Neural cell (in vitro differentiated cells): ENCODE measurements at regions not wholly inside any gene's neighbourhood (a gene's known extent, or its start where the extent isn't known, plus 50 kb on each side); places are given as distances from the start of the nearest gene placed in this dataset.

Source experiments
- EP300 ChIP-seq: fragments of 450-650 bp; conservative IDR thresholded peaks from 2 replicates; pipeline ENCODE4 v1.6.1; 2014; ENCODE audit warnings: antibody characterized with exemption, mild to moderate bottlenecking, moderate library complexity; ENCODE audit not compliant: poor library complexity, severe bottlenecking
- EZH2 ChIP-seq: fragments of 200-600, 300-800 bp; shearing (Covaris generic), sonication (generic); IDR thresholded peaks from 2 replicates; pipeline ENCODE4 v1.6.1; 2014; ENCODE audit warnings: antibody characterized with exemption, low read length, borderline replicate concordance, mild to moderate bottlenecking; ENCODE audit not compliant: insufficient read depth, poor library complexity, severe bottlenecking
- MXI1 ChIP-seq: fragments of 450-650 bp; conservative IDR thresholded peaks from 2 replicates; pipeline ENCODE4 v1.6.1; 2014; ENCODE audit warnings: antibody characterized with exemption, mild to moderate bottlenecking; ENCODE audit not compliant: poor library complexity, severe bottlenecking
- POLR2AphosphoS5 ChIP-seq: IDR thresholded peaks from 2 replicates; pipeline ENCODE4 v1.6.1; 2012
- SMC3 ChIP-seq: fragments of 450-650 bp; conservative IDR thresholded peaks from 2 replicates; pipeline ENCODE4 v1.6.1; 2014; ENCODE audit warnings: antibody characterized with exemption, mild to moderate bottlenecking, moderate library complexity; ENCODE audit not compliant: poor library complexity
- TAF1 ChIP-seq: IDR thresholded peaks from 2 replicates; pipeline ENCODE4 v1.6.1; 2012; ENCODE audit warnings: low read depth
- TF ChIP-seq, protein P1 (sequence below): fragments of 450-650 bp; IDR thresholded peaks from 2 replicates; pipeline ENCODE4 v1.5.1; 2014; ENCODE audit warnings: antibody characterized with exemption, mild to moderate bottlenecking, moderate library complexity; ENCODE audit not compliant: poor library complexity, severe bottlenecking
- TF ChIP-seq, protein P2 (sequence below): IDR thresholded peaks from 2 replicates; pipeline ENCODE4 v1.6.1; 2012; ENCODE audit warnings: borderline replicate concordance

DNA sequence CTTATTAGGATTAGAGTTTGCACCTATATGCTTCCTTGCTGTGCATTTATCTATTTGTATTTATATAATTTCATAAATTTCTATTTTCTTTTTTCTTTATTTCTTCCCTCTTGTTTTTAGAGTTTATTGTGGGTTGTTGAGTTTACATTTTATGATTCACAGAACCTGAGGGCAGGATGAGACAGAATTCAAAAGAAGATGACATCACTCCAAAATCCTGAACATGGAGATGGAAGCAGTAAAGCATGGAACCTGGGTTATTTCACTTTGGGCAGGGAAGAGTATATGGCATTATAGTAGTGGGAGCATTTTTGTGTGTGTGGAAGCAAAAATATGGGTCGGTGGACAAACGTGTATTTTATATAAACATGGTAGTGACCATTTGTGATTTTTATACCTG lies 157.5 kb downstream of the RFX6 start:
- TF ChIP-seq, protein P1, sequence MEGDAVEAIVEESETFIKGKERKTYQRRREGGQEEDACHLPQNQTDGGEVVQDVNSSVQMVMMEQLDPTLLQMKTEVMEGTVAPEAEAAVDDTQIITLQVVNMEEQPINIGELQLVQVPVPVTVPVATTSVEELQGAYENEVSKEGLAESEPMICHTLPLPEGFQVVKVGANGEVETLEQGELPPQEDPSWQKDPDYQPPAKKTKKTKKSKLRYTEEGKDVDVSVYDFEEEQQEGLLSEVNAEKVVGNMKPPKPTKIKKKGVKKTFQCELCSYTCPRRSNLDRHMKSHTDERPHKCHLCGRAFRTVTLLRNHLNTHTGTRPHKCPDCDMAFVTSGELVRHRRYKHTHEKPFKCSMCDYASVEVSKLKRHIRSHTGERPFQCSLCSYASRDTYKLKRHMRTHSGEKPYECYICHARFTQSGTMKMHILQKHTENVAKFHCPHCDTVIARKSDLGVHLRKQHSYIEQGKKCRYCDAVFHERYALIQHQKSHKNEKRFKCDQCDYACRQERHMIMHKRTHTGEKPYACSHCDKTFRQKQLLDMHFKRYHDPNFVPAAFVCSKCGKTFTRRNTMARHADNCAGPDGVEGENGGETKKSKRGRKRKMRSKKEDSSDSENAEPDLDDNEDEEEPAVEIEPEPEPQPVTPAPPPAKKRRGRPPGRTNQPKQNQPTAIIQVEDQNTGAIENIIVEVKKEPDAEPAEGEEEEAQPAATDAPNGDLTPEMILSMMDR: no peak
- no peak for TF ChIP-seq EZH2
- TF ChIP-seq EP300: no peak
- TF ChIP-seq, protein P2, sequence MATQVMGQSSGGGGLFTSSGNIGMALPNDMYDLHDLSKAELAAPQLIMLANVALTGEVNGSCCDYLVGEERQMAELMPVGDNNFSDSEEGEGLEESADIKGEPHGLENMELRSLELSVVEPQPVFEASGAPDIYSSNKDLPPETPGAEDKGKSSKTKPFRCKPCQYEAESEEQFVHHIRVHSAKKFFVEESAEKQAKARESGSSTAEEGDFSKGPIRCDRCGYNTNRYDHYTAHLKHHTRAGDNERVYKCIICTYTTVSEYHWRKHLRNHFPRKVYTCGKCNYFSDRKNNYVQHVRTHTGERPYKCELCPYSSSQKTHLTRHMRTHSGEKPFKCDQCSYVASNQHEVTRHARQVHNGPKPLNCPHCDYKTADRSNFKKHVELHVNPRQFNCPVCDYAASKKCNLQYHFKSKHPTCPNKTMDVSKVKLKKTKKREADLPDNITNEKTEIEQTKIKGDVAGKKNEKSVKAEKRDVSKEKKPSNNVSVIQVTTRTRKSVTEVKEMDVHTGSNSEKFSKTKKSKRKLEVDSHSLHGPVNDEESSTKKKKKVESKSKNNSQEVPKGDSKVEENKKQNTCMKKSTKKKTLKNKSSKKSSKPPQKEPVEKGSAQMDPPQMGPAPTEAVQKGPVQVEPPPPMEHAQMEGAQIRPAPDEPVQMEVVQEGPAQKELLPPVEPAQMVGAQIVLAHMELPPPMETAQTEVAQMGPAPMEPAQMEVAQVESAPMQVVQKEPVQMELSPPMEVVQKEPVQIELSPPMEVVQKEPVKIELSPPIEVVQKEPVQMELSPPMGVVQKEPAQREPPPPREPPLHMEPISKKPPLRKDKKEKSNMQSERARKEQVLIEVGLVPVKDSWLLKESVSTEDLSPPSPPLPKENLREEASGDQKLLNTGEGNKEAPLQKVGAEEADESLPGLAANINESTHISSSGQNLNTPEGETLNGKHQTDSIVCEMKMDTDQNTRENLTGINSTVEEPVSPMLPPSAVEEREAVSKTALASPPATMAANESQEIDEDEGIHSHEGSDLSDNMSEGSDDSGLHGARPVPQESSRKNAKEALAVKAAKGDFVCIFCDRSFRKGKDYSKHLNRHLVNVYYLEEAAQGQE: no peak
- TF ChIP-seq MXI1: no peak
- TF ChIP-seq TAF1: no peak
- TF ChIP-seq SMC3: no peak
- no peak for TF ChIP-seq POLR2AphosphoS5
